Smooth muscle cell (in vitro differentiated cells): ENCODE measurements at regions not wholly inside any gene's neighbourhood (a gene's known extent, or its start where the extent isn't known, plus 50 kb on each side); places are given as distances from the start of the nearest gene placed in this dataset.

Experiments
- DNase-seq: peaks from one replicate; lab custom pipeline; 2025; ENCODE audit not compliant: unreplicated experiment; lab: John Stamatoyannopoulos, UW
- H2AFZ ChIP-seq: fragments of 200-600 bp; sonication (generic); 2 replicates; pipeline ENCODE4 v1.6.0; 2016; ENCODE audit warnings: antibody characterized with exemption, low read depth, mild to moderate bottlenecking
- H3F3A ChIP-seq: fragments of 200-600 bp; sonication (generic); 2 replicates; pipeline ENCODE4 v1.6.0; 2017; ENCODE audit warnings: antibody characterized with exemption, low read depth
- H3K27ac ChIP-seq: fragments of 200-600 bp; sonication (generic); 2 replicates; pipeline ENCODE4 v1.5.1; 2016; ENCODE audit warnings: low read depth, mild to moderate bottlenecking
- H3K27me3 ChIP-seq: fragments of 200-600 bp; sonication (generic); 2 replicates; pipeline ENCODE4 v1.6.1; 2016; ENCODE audit warnings: low read depth, mild to moderate bottlenecking
- H3K36me3 ChIP-seq: fragments of 200-600 bp; sonication (generic); 2 replicates; pipeline ENCODE4 v1.5.1; 2016; ENCODE audit warnings: low read depth
- H3K4me1 ChIP-seq: fragments of 200-600 bp; sonication (generic); 2 replicates; pipeline ENCODE4 v1.5.1; 2016; ENCODE audit warnings: low read depth
- H3K4me2 ChIP-seq: fragments of 200-600 bp; sonication (generic); 2 replicates; pipeline ENCODE4 v1.6.0; 2016; ENCODE audit warnings: mild to moderate bottlenecking
- H3K4me3 ChIP-seq: fragments of 200-600 bp; sonication (generic); 2 replicates; pipeline ENCODE4 v1.5.1; 2016; ENCODE audit warnings: mild to moderate bottlenecking
- H3K79me2 ChIP-seq: fragments of 200-600 bp; sonication (generic); 2 replicates; pipeline ENCODE4 v1.6.0; 2016; ENCODE audit warnings: low read depth, mild to moderate bottlenecking
- H3K9ac ChIP-seq: fragments of 200-600 bp; sonication (generic); 2 replicates; pipeline ENCODE4 v1.6.0; 2016; ENCODE audit warnings: low read depth
- H3K9me3 ChIP-seq: fragments of 200-600 bp; sonication (generic); replicated peaks from 2 replicates; pipeline ENCODE4 v1.5.1; 2016; ENCODE audit warnings: low read depth
- H4K20me1 ChIP-seq: fragments of 200-600 bp; sonication (generic); 2 replicates; pipeline ENCODE4 v1.6.0; 2016; ENCODE audit warnings: low read depth
- CTCF ChIP-seq: fragments of 200-600 bp; sonication (generic); IDR thresholded peaks from 2 replicates; pipeline ENCODE4 v1.5.1; 2017; ENCODE audit warnings: borderline replicate concordance, mild to moderate bottlenecking, antibody characterized with exemption; ENCODE audit not compliant: insufficient read depth, poor library complexity, severe bottlenecking
- WGBS: methylation state at CpG from one replicate; pipeline ENCODE4 v1.1.7; 2016; ENCODE audit warnings: low lambda C conversion rate; 5-methylcytosine and 5-hydroxymethylcytosine counted together

DNA sequence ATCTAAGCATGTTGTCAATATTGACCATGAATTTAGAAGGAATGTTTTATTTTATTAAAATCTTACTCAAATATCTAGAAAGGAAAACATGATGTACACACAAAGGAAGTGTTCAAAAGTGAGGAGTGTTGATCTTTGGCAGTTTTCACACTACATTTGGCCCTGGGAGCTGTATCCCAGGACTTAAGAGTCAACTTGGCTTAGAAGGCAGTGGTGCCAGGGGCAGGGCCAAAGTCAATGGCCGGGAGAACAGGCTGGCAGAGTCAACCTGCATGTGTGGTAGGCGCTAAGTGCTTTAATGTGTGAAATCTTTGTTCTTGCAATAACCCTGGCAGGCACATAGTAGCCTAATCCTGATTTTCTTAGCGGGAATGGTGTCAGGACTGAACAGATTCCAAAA, 228.4 kb downstream of the TENT4A start:
- Histone ChIP-seq H3K4me1 (no peaks in the 10 kb centered on the region), H3K9ac (no peak overlapping the region), H3K27me3 (no peaks in the 10 kb centered on the region), H3K4me2 (no peak overlapping the region), H2AFZ (no peak overlapping the region), H3K36me3 (no peaks in the 10 kb centered on the region), H3K9me3 (no peaks in the 10 kb centered on the region), H3K79me2 (no peaks in the 10 kb centered on the region), H3F3A (no peaks in the 10 kb centered on the region), H4K20me1 (no peaks in the 10 kb centered on the region), H3K4me3 (no peak overlapping the region), H3K27ac (no peak overlapping the region)
- WGBS = 79% methylated on average over 3 of the region's 3 CpGs
- TF ChIP-seq CTCF = no peak
- no peak for DNase-seq

GRCh38 chr5:6943197-6944112, 230.2 kb downstream of the TENT4A start:
- H3K9me3 ChIP-seq = no peaks in the 10 kb centered on the region
- no peaks in the 10 kb centered on the region for H3K27me3 ChIP-seq
- H3K4me2 ChIP-seq = no peak overlapping the region
- no peak for DNase-seq
- H3K27ac ChIP-seq = no peak overlapping the region
- no peak overlapping the region for H2AFZ ChIP-seq
- H3K79me2 ChIP-seq = no peaks in the 10 kb centered on the region
- 86% methylated on average over 11 of the region's 11 CpGs for WGBS
- no peaks in the 10 kb centered on the region for H4K20me1 ChIP-seq
- H3K36me3 ChIP-seq = no peaks in the 10 kb centered on the region
- H3K4me3 ChIP-seq = no peak overlapping the region
- H3F3A ChIP-seq = no peaks in the 10 kb centered on the region
- H3K9ac ChIP-seq = no peak overlapping the region
- no peak for TF ChIP-seq CTCF
- no peaks in the 10 kb centered on the region for H3K4me1 ChIP-seq

DNA sequence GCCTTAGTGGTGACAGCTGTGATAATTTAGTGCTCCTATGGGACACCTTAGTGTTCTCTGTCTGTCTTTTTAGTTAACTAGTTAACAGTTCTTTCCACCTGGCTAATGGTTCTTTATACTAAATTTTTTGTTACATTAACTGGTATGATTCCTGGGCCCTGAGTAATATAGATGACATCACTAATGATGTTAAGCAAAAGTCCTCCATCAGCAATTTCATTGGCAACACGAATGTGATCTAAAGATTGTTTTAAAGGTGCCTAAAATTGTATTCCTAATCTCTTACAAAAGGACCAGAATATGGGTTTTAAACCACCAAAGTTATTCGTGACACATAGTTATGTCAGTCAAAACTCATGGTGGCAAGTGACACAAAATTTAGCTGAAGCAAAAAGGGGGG, 235.3 kb downstream of the TENT4A start:
- WGBS = 73% methylated on average over 2 of the region's 2 CpGs
- Histone ChIP-seq H3K27me3 (no peaks in the 10 kb centered on the region), H3F3A (no peaks in the 10 kb centered on the region), H3K79me2 (no peaks in the 10 kb centered on the region), H4K20me1 (no peaks in the 10 kb centered on the region), H3K9me3 (no peaks in the 10 kb centered on the region), H2AFZ (no peak overlapping the region), H3K4me3 (no peak overlapping the region), H3K9ac (no peak overlapping the region), H3K4me2 (no peak overlapping the region), H3K36me3 (no peaks in the 10 kb centered on the region), H3K27ac (no peak overlapping the region), H3K4me1 (no peaks in the 10 kb centered on the region)
- no peak for DNase-seq
- no peak for TF ChIP-seq CTCF

GRCh38 chr5:6949230-6949629, 236.0 kb downstream of the TENT4A start:
- H3K9me3 ChIP-seq = no peaks in the 10 kb centered on the region
- H3K27ac ChIP-seq = no peak overlapping the region
- whole genome bisulfite sequencing = 81% methylated on average over 3 of the region's 3 CpGs
- no peak overlapping the region for H3K9ac ChIP-seq
- H2AFZ ChIP-seq = no peak overlapping the region
- H3F3A ChIP-seq = no peaks in the 10 kb centered on the region
- H3K4me1 ChIP-seq = no peaks in the 10 kb centered on the region
- no peak overlapping the region for H3K4me2 ChIP-seq
- H4K20me1 ChIP-seq = no peaks in the 10 kb centered on the region
- no peaks in the 10 kb centered on the region for H3K36me3 ChIP-seq
- H3K79me2 ChIP-seq = no peaks in the 10 kb centered on the region
- H3K27me3 ChIP-seq = no peaks in the 10 kb centered on the region
- DNase-seq = no peak
- TF ChIP-seq CTCF = no peak
- no peak overlapping the region for H3K4me3 ChIP-seq
